ENCODE measurements at regions not wholly inside any gene's neighbourhood (a gene's known extent, or its start where the extent isn't known, plus 50 kb on each side); places are given as distances from the start of the nearest gene placed in this dataset.

DNA sequence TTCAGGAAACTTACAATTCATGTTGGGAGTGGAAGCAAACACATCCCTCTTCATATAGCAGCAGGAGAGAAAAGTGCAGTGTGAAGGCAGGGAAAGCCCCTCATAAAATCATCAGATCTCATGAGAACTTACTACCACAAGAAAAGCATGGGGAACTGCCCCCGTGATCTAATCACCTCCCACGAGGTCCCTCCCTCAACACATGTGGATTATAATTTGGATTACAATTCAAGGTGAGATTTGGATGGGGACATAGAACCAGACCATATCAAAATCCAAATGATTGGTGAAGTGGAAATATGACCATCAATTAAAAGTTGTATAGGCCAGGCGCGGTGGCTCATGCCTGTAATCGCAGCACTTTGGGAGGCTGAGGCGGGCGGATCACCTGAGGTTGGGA, 1268.0 kb downstream of the JRKL start:
- no peak for TF ChIP-seq CTCF (IDR thresholded peaks at IDR 0.05; ENCODE audit: extremely low read depth, low read depth, low read length)
- Histone ChIP-seq H3K4me1 (ENCODE audit: insufficient read depth, low read length) (no peaks in the 10 kb centered on the region), H3K36me3 (ENCODE audit: insufficient read depth, low read length) (no peaks in the 10 kb centered on the region), H3K27ac (ENCODE audit: low read depth, low read length) (no peak overlapping the region), H4K20me1 (ENCODE audit: insufficient read depth, low read length) (no peaks in the 10 kb centered on the region), H3K27me3 (ENCODE audit: insufficient read depth, low read length) (no peaks in the 10 kb centered on the region), H3K4me3 (ENCODE audit: insufficient read depth, low read length) (no peak overlapping the region), H3K4me2 (ENCODE audit: insufficient read depth, low read length) (no peak overlapping the region), H2AFZ (ENCODE audit: low read length) (no peak overlapping the region), H3K9me3 (ENCODE audit: low read depth, low read length) (no peaks in the 10 kb centered on the region), H3K79me2 (ENCODE audit: insufficient read depth, low read length) (no peaks in the 10 kb centered on the region)
- DNase-seq (ENCODE audit: insufficient read length, low spot score, missing footprints) = no peak

DNA sequence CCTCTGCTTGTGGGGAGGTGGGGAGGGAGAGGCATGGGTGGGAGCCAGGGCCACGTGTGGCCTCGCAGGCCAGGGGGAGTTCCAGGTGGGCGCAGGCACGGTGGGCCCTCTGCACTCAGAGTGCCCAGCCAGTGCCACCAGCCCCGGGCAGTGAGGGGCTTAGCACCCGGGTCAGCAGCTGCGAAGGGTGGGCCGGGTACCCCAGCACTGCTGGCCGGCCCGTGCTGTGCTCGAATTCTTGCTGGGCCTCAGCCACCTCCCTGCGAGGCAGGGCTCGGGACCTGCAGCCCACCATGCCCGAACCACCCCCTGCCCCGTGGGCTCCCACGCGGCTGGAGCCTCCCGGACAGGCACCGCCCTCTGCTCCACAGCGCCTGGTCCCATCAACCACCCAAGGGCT, 1277.2 kb downstream of the JRKL start:
- H2AFZ ChIP-seq (ENCODE audit: low read length) = no peak overlapping the region
- H3K9me3 ChIP-seq (ENCODE audit: low read depth, low read length) = peaks cover 2% of the 10 kb centered on the region
- no peaks in the 10 kb centered on the region for H3K36me3 ChIP-seq (ENCODE audit: insufficient read depth, low read length)
- no peak overlapping the region for H3K4me2 ChIP-seq (ENCODE audit: insufficient read depth, low read length)
- no peak overlapping the region for H3K4me3 ChIP-seq (ENCODE audit: insufficient read depth, low read length)
- no peak for TF ChIP-seq CTCF (IDR thresholded peaks at IDR 0.05; ENCODE audit: extremely low read depth, low read depth, low read length)
- no peaks in the 10 kb centered on the region for H3K4me1 ChIP-seq (ENCODE audit: insufficient read depth, low read length)
- H3K79me2 ChIP-seq (ENCODE audit: insufficient read depth, low read length) = no peaks in the 10 kb centered on the region
- H3K27ac ChIP-seq (ENCODE audit: low read depth, low read length) = no peak overlapping the region
- no peaks in the 10 kb centered on the region for H3K27me3 ChIP-seq (ENCODE audit: insufficient read depth, low read length)
- H4K20me1 ChIP-seq (ENCODE audit: insufficient read depth, low read length) = no peaks in the 10 kb centered on the region
- DNase-seq (ENCODE audit: insufficient read length, low spot score, missing footprints) = no peak

GRCh38 chr11:97683733-97684132, 1293.9 kb downstream of the JRKL start:
- Histone ChIP-seq H2AFZ (ENCODE audit: low read length) (no peak overlapping the region), H3K4me3 (ENCODE audit: insufficient read depth, low read length) (no peak overlapping the region), H3K79me2 (ENCODE audit: insufficient read depth, low read length) (no peaks in the 10 kb centered on the region), H3K4me1 (ENCODE audit: insufficient read depth, low read length) (no peaks in the 10 kb centered on the region), H3K27me3 (ENCODE audit: insufficient read depth, low read length) (no peaks in the 10 kb centered on the region), H4K20me1 (ENCODE audit: insufficient read depth, low read length) (no peaks in the 10 kb centered on the region), H3K36me3 (ENCODE audit: insufficient read depth, low read length) (no peaks in the 10 kb centered on the region), H3K27ac (ENCODE audit: low read depth, low read length) (no peak overlapping the region), H3K4me2 (ENCODE audit: insufficient read depth, low read length) (no peak overlapping the region), H3K9me3 (ENCODE audit: low read depth, low read length) (no peaks in the 10 kb centered on the region)
- no peak for TF ChIP-seq CTCF (IDR thresholded peaks at IDR 0.05; ENCODE audit: extremely low read depth, low read depth, low read length)
- DNase-seq (ENCODE audit: insufficient read length, low spot score, missing footprints) = no peak

- no peaks in the 10 kb centered on the region for H3K79me2 ChIP-seq (ENCODE audit: insufficient read depth, low read length)
- H3K27me3 ChIP-seq (ENCODE audit: insufficient read depth, low read length) = no peaks in the 10 kb centered on the region
- TF ChIP-seq CTCF (IDR thresholded peaks at IDR 0.05; ENCODE audit: extremely low read depth, low read depth, low read length) = no peak
- no peak overlapping the region for H3K27ac ChIP-seq (ENCODE audit: low read depth, low read length)
- DNase-seq (ENCODE audit: insufficient read length, low spot score, missing footprints) = no peak
- no peak overlapping the region for H3K4me3 ChIP-seq (ENCODE audit: insufficient read depth, low read length)
- H2AFZ ChIP-seq (ENCODE audit: low read length) = no peak overlapping the region
- H3K9me3 ChIP-seq (ENCODE audit: low read depth, low read length) = no peaks in the 10 kb centered on the region
- H4K20me1 ChIP-seq (ENCODE audit: insufficient read depth, low read length) = no peaks in the 10 kb centered on the region
- H3K4me1 ChIP-seq (ENCODE audit: insufficient read depth, low read length) = no peaks in the 10 kb centered on the region
- H3K4me2 ChIP-seq (ENCODE audit: insufficient read depth, low read length) = no peak overlapping the region
- no peaks in the 10 kb centered on the region for H3K36me3 ChIP-seq (ENCODE audit: insufficient read depth, low read length)
These were observed 1295.0 kb downstream of the JRKL start for GRCh38 chr11:97684486-97685439.

Data from osteoblast (primary cell).